ENCODE measurements at regions not wholly inside any gene's neighbourhood (a gene's known extent, or its start where the extent isn't known, plus 50 kb on each side); places are given as distances from the start of the nearest gene placed in this dataset.

DNA sequence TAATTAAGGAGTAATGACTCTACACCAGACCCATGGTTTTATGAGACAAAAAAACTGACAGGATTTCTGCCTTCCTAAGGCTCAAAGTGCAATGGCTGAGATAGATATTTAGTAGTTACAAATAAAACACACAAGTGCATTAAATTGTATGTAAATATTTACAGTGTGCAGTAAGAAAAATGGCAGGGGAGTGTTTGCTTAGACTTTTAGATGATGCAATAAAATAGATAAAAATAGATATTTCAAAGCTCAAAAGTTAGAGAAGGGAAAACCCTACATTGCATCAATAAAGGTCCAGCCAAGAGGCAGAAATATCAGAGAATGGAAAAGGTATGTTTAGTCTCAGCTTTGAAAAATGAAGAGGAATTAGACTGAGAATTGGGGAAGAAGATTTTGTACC, 226.3 kb upstream of the FGGY start:
- TF ChIP-seq, protein P1, sequence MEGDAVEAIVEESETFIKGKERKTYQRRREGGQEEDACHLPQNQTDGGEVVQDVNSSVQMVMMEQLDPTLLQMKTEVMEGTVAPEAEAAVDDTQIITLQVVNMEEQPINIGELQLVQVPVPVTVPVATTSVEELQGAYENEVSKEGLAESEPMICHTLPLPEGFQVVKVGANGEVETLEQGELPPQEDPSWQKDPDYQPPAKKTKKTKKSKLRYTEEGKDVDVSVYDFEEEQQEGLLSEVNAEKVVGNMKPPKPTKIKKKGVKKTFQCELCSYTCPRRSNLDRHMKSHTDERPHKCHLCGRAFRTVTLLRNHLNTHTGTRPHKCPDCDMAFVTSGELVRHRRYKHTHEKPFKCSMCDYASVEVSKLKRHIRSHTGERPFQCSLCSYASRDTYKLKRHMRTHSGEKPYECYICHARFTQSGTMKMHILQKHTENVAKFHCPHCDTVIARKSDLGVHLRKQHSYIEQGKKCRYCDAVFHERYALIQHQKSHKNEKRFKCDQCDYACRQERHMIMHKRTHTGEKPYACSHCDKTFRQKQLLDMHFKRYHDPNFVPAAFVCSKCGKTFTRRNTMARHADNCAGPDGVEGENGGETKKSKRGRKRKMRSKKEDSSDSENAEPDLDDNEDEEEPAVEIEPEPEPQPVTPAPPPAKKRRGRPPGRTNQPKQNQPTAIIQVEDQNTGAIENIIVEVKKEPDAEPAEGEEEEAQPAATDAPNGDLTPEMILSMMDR (optimal IDR thresholded peaks at IDR 0.05 in 1 of 3, IDR thresholded peaks at IDR 0.05 in 1 of 3, conservative IDR thresholded peaks at IDR 0.05 in 1 of 3; ENCODE audit: extremely low read depth in 1 of 3, insufficient read depth in 2 of 3, low read length in 3 of 3) = no peak
- TF ChIP-seq EZH2 (IDR thresholded peaks at IDR 0.05; ENCODE audit: low read length) = no peak
